A673 (cell line): ENCODE measurements at regions not wholly inside any gene's neighbourhood (a gene's known extent, or its start where the extent isn't known, plus 50 kb on each side); places are given as distances from the start of the nearest gene placed in this dataset.

Experiments
- EZH2 ChIP-seq: fragments of 200-600 bp; sonication (generic); IDR thresholded peaks from 2 replicates; pipeline ENCODE4 v1.6.1; 2017; ENCODE audit warnings: borderline replicate concordance, low read depth, mild to moderate bottlenecking, mixed read lengths, antibody characterized with exemption, low read length; ENCODE audit not compliant: poor library complexity, severe bottlenecking
- TF ChIP-seq, protein P1 (sequence below): fragments of 300-800, 200-600 bp; sonication (generic); conservative IDR thresholded peaks from 2 replicates; pipeline ENCODE4 v1.5.1; 2017; ENCODE audit warnings: low read depth, mild to moderate bottlenecking, antibody characterized with exemption, low read length, moderate library complexity, mixed read lengths

DNA sequence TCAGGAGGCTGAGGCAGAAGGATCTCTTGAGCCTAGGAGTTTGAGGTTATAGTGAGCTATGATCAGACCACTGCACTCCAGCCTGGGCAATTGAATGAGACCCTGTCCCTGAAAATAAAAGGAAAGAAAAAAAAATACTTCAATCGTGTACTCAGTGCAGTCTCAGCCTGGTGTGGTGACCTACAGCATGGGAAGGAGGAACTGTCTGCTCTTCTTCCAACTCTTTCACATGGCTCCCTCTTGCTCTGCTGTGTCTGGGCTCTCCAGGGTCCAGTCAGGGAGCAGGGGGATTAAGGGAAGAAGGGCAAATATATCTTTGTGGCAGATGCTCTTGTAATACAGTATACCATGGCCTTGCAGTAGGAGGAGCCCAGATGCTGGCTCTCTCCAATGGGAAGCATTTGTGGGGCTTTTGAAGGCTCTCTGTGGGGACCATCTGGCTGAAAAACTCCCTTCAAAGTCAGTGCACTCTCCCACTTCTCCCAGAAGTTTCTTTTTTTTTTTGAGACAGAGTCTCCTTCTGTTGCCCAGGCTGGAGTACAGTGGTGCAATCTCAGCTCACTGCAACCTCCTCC, 76.6 kb upstream of the TMPO start:
- TF ChIP-seq, protein P1, sequence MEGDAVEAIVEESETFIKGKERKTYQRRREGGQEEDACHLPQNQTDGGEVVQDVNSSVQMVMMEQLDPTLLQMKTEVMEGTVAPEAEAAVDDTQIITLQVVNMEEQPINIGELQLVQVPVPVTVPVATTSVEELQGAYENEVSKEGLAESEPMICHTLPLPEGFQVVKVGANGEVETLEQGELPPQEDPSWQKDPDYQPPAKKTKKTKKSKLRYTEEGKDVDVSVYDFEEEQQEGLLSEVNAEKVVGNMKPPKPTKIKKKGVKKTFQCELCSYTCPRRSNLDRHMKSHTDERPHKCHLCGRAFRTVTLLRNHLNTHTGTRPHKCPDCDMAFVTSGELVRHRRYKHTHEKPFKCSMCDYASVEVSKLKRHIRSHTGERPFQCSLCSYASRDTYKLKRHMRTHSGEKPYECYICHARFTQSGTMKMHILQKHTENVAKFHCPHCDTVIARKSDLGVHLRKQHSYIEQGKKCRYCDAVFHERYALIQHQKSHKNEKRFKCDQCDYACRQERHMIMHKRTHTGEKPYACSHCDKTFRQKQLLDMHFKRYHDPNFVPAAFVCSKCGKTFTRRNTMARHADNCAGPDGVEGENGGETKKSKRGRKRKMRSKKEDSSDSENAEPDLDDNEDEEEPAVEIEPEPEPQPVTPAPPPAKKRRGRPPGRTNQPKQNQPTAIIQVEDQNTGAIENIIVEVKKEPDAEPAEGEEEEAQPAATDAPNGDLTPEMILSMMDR, result no peak
- TF ChIP-seq EZH2, result no peak
